Epithelial cell of esophagus (primary cell): ENCODE measurements at regions not wholly inside any gene's neighbourhood (a gene's known extent, or its start where the extent isn't known, plus 50 kb on each side); places are given as distances from the start of the nearest gene placed in this dataset.
A peak's percentile ranks its signal among the peaks of the same experiment; 100 is the strongest.

Source experiments
- DNase-seq: peaks from one replicate; pipeline ENCODE4 v3.0.0; 2010; ENCODE audit warnings: low read depth
- H3K4me3 ChIP-seq: 2 replicates; pipeline ENCODE4 v1.5.1; 2011; ENCODE audit warnings: mild to moderate bottlenecking, low read length, control low read depth
- CTCF ChIP-seq: IDR thresholded peaks from 2 replicates; pipeline ENCODE4 v1.5.1; 2011; ENCODE audit warnings: low read depth, mild to moderate bottlenecking, low read length, control low read depth, inconsistent platforms; ENCODE audit not compliant: insufficient read depth; ENCODE audit errors: missing control alignments

GRCh38 chr4:83885256-83886182, 349.6 kb downstream of the GPAT3 start:
- TF ChIP-seq CTCF: no peak
- no peak overlapping the region for H3K4me3 ChIP-seq
- no peak for DNase-seq

GRCh38 chr4:83876047-83876446, 340.1 kb downstream of the GPAT3 start:
- DNase-seq: peak; percentile 70
- no peak for TF ChIP-seq CTCF
- H3K4me3 ChIP-seq: no peak overlapping the region

DNA sequence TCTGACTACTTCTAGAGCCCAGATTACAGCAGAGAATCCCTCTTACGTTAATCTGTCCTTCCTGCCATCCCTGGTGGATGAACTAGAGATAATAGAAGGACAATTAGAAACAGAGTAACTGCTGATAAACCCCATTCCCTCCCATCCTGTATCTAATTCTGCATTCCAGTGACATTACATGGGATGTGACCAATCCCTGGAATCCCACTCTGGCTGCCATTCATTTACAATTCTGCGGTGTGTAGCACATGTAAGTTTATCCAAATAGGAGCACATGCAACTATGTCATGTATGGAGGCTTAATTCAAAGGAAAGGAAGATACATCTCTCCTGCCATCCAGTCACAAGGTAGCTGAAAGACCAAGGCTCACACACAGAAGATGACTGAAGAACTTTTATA, 339.5 kb downstream of the GPAT3 start:
- no peak for DNase-seq
- H3K4me3 ChIP-seq: no peak overlapping the region
- TF ChIP-seq CTCF: no peak

- TF ChIP-seq CTCF: no peak
- no peak overlapping the region for H3K4me3 ChIP-seq
- DNase-seq: no peak
These were observed 338.1 kb downstream of the GPAT3 start for GRCh38 chr4:83873996-83874395.

GRCh38 chr4:83870328-83870950, 334.5 kb downstream of the GPAT3 start:
- no peak for DNase-seq
- TF ChIP-seq CTCF: no peak
- no peak overlapping the region for H3K4me3 ChIP-seq

- peak; percentile 55 for DNase-seq
- TF ChIP-seq CTCF: no peak
- H3K4me3 ChIP-seq: no peak overlapping the region
These were observed 331.1 kb downstream of the GPAT3 start for GRCh38 chr4:83866834-83867621.
